GM18867 (cell line): ENCODE measurements at regions not wholly inside any gene's neighbourhood (a gene's known extent, or its start where the extent isn't known, plus 50 kb on each side); places are given as distances from the start of the nearest gene placed in this dataset.

Source experiments
- ATAC-seq: cut with Tn5 transposase; IDR thresholded peaks from one replicate; pipeline ENCODE4 v1.9.1; 2021; ENCODE audit warnings: mild to moderate bottlenecking, moderate library complexity; ENCODE audit not compliant: unreplicated experiment

- ATAC-seq: no peak
Observed at GRCh38 chr2:226339616-226340015, 460.0 kb downstream of the IRS1 start.

- no peak for ATAC-seq
Observed at GRCh38 chr2:226338825-226339224, 460.8 kb downstream of the IRS1 start.

- no peak for ATAC-seq
Observed at GRCh38 chr2:226337941-226338600, 461.5 kb downstream of the IRS1 start.

GRCh38 chr2:226336283-226336682 is 463.3 kb downstream of the IRS1 start:
- ATAC-seq: no peak

GRCh38 chr2:226334981-226335720 is 464.5 kb downstream of the IRS1 start:
- no peak for ATAC-seq

- no peak for ATAC-seq
Observed at GRCh38 chr2:226333388-226333787, 466.2 kb downstream of the IRS1 start.

- ATAC-seq: no peak
Observed at GRCh38 chr2:226330206-226330605, 469.4 kb downstream of the IRS1 start.

- no peak for ATAC-seq
Observed at GRCh38 chr2:226329180-226329579, 470.4 kb downstream of the IRS1 start.

GRCh38 chr2:226327830-226328229 is 471.8 kb downstream of the IRS1 start:
- ATAC-seq: no peak

- no peak for ATAC-seq
Observed at GRCh38 chr2:226325526-226325925, 474.1 kb downstream of the IRS1 start.

GRCh38 chr2:226320076-226320948 is 479.3 kb downstream of the IRS1 start:
- no peak for ATAC-seq

- ATAC-seq: no peak
Observed at GRCh38 chr2:226317970-226318369, 481.6 kb downstream of the IRS1 start.

- ATAC-seq: no peak
Observed at GRCh38 chr2:226313060-226313459, 486.6 kb downstream of the IRS1 start.

- no peak for ATAC-seq
Observed at GRCh38 chr2:226312155-226312554, 487.5 kb downstream of the IRS1 start.

GRCh38 chr2:226310146-226310545 is 489.5 kb downstream of the IRS1 start:
- no peak for ATAC-seq

GRCh38 chr2:226308986-226309385 is 490.6 kb downstream of the IRS1 start:
- no peak for ATAC-seq

GRCh38 chr2:226308323-226308680 is 491.3 kb downstream of the IRS1 start:
- ATAC-seq: no peak

GRCh38 chr2:226307487-226308322 is 491.9 kb downstream of the IRS1 start:
- no peak for ATAC-seq

- ATAC-seq: no peak
Observed at GRCh38 chr2:226306969-226307368, 492.7 kb downstream of the IRS1 start.

GRCh38 chr2:226304308-226304707 is 495.3 kb downstream of the IRS1 start:
- no peak for ATAC-seq

GRCh38 chr2:226303707-226304106 is 495.9 kb downstream of the IRS1 start:
- no peak for ATAC-seq
